KMS-11 (cell line): ENCODE measurements at regions not wholly inside any gene's neighbourhood (a gene's known extent, or its start where the extent isn't known, plus 50 kb on each side); places are given as distances from the start of the nearest gene placed in this dataset.

ENCODE experiments used
- H2AFZ ChIP-seq: fragments of 200-600 bp; sonication (generic); 2 replicates; pipeline ENCODE4 v1.6.1; 2016; ENCODE audit warnings: antibody characterized with exemption, mixed run types, low read depth
- H3K27ac ChIP-seq: fragments of 200-600 bp; sonication (generic); 2 replicates; pipeline ENCODE4 v1.6.1; 2016; ENCODE audit warnings: mild to moderate bottlenecking, mixed run types
- H3K27me3 ChIP-seq: fragments of 200-600 bp; sonication (generic); 2 replicates; pipeline ENCODE4 v1.6.1; 2017; ENCODE audit warnings: mild to moderate bottlenecking, low read depth, mixed run types, moderate library complexity; ENCODE audit not compliant: insufficient read depth
- H3K36me3 ChIP-seq: fragments of 200-600 bp; sonication (generic); 2 replicates; pipeline ENCODE4 v1.6.1; 2017; ENCODE audit warnings: mild to moderate bottlenecking, mixed run types; ENCODE audit not compliant: insufficient read depth
- H3K4me1 ChIP-seq: fragments of 200-600 bp; sonication (generic); 2 replicates; pipeline ENCODE4 v1.6.1; 2016; ENCODE audit warnings: mild to moderate bottlenecking, low read depth, mixed run types; ENCODE audit not compliant: poor library complexity, severe bottlenecking
- H3K4me2 ChIP-seq: fragments of 200-600 bp; sonication (generic); 2 replicates; pipeline ENCODE4 v1.7.0; 2016; ENCODE audit warnings: mild to moderate bottlenecking, mixed run types
- H3K4me3 ChIP-seq: fragments of 200-600 bp; sonication (generic); IDR thresholded peaks from 2 replicates; pipeline ENCODE4 v1.6.1; 2017; ENCODE audit warnings: low read depth, low read length, mixed read lengths; ENCODE audit not compliant: insufficient read depth
- H3K79me2 ChIP-seq: fragments of 200-600 bp; sonication (generic); 2 replicates; pipeline ENCODE4 v1.6.1; 2016; ENCODE audit warnings: low read depth, mixed run types; ENCODE audit not compliant: insufficient read depth
- H3K9ac ChIP-seq: fragments of 200-600 bp; sonication (generic); 2 replicates; pipeline ENCODE4 v1.6.1; 2016; ENCODE audit warnings: mild to moderate bottlenecking, mixed run types
- H4K20me1 ChIP-seq: fragments of 200-600 bp; sonication (generic); 2 replicates; pipeline ENCODE4 v1.6.1; 2016; ENCODE audit warnings: mild to moderate bottlenecking, mixed run types; ENCODE audit not compliant: insufficient read depth
- TF ChIP-seq, protein P1 (sequence below): fragments of 200-600 bp; sonication (generic); conservative IDR thresholded peaks from 2 replicates; pipeline ENCODE4 v1.6.1; 2017; ENCODE audit warnings: low read depth, mild to moderate bottlenecking, antibody characterized with exemption, low read length, moderate library complexity, mixed read lengths

DNA sequence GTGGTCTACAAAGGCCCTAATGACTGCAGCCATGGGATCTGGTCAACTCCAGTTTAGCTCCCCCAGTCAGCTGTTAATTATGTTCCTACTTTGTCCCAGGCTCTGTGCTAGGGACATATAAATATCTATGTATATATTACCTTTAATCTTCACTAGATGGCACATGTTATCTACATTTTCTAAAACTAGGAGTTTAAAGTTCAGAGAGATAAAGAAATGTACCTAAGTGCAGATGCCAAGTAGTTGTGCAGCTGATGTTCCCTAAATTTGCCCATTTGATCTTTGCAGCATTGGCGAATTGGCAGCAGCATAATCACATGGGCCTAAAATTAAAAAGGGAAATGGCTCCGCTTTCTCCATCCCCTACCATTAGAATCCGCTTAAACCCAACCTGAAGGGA, 541.1 kb downstream of the MED13L start:
- Histone ChIP-seq H3K4me2 (no peak overlapping the region), H2AFZ (no peak overlapping the region), H3K4me1 (peaks cover 11% of the 10 kb centered on the region), H3K79me2 (no peaks in the 10 kb centered on the region), H3K9ac (no peak overlapping the region), H3K27ac (no peak overlapping the region), H3K36me3 (no peaks in the 10 kb centered on the region), H3K27me3 (no peaks in the 10 kb centered on the region), H4K20me1 (no peaks in the 10 kb centered on the region), H3K4me3 (no peak overlapping the region)
- TF ChIP-seq, protein P1, sequence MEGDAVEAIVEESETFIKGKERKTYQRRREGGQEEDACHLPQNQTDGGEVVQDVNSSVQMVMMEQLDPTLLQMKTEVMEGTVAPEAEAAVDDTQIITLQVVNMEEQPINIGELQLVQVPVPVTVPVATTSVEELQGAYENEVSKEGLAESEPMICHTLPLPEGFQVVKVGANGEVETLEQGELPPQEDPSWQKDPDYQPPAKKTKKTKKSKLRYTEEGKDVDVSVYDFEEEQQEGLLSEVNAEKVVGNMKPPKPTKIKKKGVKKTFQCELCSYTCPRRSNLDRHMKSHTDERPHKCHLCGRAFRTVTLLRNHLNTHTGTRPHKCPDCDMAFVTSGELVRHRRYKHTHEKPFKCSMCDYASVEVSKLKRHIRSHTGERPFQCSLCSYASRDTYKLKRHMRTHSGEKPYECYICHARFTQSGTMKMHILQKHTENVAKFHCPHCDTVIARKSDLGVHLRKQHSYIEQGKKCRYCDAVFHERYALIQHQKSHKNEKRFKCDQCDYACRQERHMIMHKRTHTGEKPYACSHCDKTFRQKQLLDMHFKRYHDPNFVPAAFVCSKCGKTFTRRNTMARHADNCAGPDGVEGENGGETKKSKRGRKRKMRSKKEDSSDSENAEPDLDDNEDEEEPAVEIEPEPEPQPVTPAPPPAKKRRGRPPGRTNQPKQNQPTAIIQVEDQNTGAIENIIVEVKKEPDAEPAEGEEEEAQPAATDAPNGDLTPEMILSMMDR = no peak

DNA sequence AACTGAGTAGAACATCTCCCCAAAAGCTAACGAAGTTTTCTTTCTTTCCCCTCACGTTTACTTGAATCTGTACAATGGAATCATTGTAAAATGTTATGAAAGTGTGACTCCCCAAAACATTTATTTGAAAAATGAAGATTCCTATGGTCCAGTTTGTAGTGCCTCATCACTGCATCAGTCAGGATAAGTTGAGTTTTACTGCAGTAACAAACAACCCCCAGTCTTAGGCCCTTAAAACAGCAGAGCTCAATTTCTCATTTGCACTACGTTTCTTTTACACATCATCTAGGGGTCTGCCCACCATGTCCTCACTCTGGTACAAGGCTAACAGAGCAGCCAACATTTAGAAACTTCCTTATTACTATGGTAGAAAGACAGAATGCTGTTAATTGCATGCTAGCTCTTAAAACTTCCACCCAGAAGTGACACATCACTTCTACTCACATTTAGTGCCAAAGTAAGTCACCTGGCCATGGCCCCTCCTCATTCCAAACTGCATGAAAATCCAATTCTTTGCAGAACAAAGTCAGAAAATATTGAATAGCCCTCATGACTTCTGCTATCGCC, 546.4 kb downstream of the MED13L start:
- TF ChIP-seq, protein P1 = no peak
- no peaks in the 10 kb centered on the region for H3K27me3 ChIP-seq
- no peaks in the 10 kb centered on the region for H3K36me3 ChIP-seq
- H3K4me3 ChIP-seq = no peak overlapping the region
- H3K4me1 ChIP-seq = peaks cover 11% of the 10 kb centered on the region
- no peaks in the 10 kb centered on the region for H3K79me2 ChIP-seq
- no peak overlapping the region for H2AFZ ChIP-seq
- no peak overlapping the region for H3K9ac ChIP-seq
- H3K4me2 ChIP-seq = no peak overlapping the region
- H4K20me1 ChIP-seq = no peaks in the 10 kb centered on the region
- no peak overlapping the region for H3K27ac ChIP-seq

GRCh38 chr12:115726691-115727090, 550.8 kb downstream of the MED13L start:
- TF ChIP-seq, protein P1 = no peak
- H3K36me3 ChIP-seq = no peaks in the 10 kb centered on the region

DNA sequence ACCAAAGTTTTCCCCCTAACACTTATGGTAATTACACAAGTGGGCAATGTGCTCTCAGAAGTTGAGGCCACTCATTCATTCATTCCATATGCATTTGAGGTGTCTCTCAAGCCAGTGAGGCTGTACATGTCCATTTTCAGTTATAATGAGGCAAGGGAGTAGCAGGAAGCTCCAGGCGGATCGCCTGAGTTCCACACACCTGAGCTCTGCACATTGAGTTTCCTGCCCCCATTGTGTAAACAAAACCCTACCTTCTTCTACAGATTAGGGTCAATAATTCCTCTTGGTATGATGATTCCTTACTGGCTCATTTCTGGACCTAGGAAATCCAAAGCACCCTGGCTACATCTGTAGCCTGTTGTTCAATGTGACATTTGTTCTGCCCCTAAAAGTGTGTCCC, 555.3 kb downstream of the MED13L start:
- Histone ChIP-seq H3K4me1 (no peaks in the 10 kb centered on the region), H2AFZ (no peak overlapping the region), H3K4me2 (no peak overlapping the region), H4K20me1 (no peaks in the 10 kb centered on the region), H3K4me3 (no peak overlapping the region), H3K27me3 (no peaks in the 10 kb centered on the region), H3K79me2 (no peaks in the 10 kb centered on the region), H3K36me3 (no peaks in the 10 kb centered on the region), H3K27ac (no peak overlapping the region), H3K9ac (no peak overlapping the region)
- TF ChIP-seq, protein P1 = no peak

More at GRCh38 chr12:115726691-115727090, 550.8 kb downstream of the MED13L start:
- H3K79me2 ChIP-seq = no peaks in the 10 kb centered on the region
- H3K4me2 ChIP-seq = no peak overlapping the region
- H3K9ac ChIP-seq = no peak overlapping the region
- H2AFZ ChIP-seq = no peak overlapping the region
- no peaks in the 10 kb centered on the region for H3K4me1 ChIP-seq
- no peaks in the 10 kb centered on the region for H4K20me1 ChIP-seq
- no peaks in the 10 kb centered on the region for H3K27me3 ChIP-seq
- no peak overlapping the region for H3K27ac ChIP-seq
- H3K4me3 ChIP-seq = no peak overlapping the region
